ENCODE measurements at regions not wholly inside any gene's neighbourhood (a gene's known extent, or its start where the extent isn't known, plus 50 kb on each side); places are given as distances from the start of the nearest gene placed in this dataset.

- ATAC-seq: peak; percentile 69
These were observed 271.6 kb downstream of the SYK start for GRCh38 chr9:91073049-91073810.

- ATAC-seq: no peak
These were observed 272.5 kb downstream of the SYK start for GRCh38 chr9:91073811-91074771.

GRCh38 chr9:91074866-91075265 is 273.2 kb downstream of the SYK start:
- no peak for ATAC-seq

GRCh38 chr9:91075279-91075678 is 273.7 kb downstream of the SYK start:
- no peak for ATAC-seq

- peak; percentile 37 for ATAC-seq
These were observed 276.2 kb downstream of the SYK start for GRCh38 chr9:91077624-91078368.

- ATAC-seq: no peak
These were observed 276.7 kb downstream of the SYK start for GRCh38 chr9:91078369-91078695.

- no peak for ATAC-seq
These were observed 279.0 kb downstream of the AUH start for GRCh38 chr9:91082731-91083130.

GRCh38 chr9:91084896-91085516 is 276.7 kb downstream of the AUH start:
- no peak for ATAC-seq

- ATAC-seq: no peak
These were observed 276.0 kb downstream of the AUH start for GRCh38 chr9:91085517-91086291.

GRCh38 chr9:91086657-91087461 is 274.9 kb downstream of the AUH start:
- no peak for ATAC-seq

GRCh38 chr9:91087462-91087759 is 274.3 kb downstream of the AUH start:
- no peak for ATAC-seq

- ATAC-seq: peak; percentile 63
These were observed 272.2 kb downstream of the AUH start for GRCh38 chr9:91089405-91090129.

- no peak for ATAC-seq
These were observed 271.6 kb downstream of the AUH start for GRCh38 chr9:91090130-91090410.

- ATAC-seq: no peak
These were observed 269.5 kb downstream of the AUH start for GRCh38 chr9:91092214-91092613.

GRCh38 chr9:91094324-91095088 is 267.2 kb downstream of the AUH start:
- ATAC-seq: no peak

GRCh38 chr9:91098203-91098850 is 263.4 kb downstream of the AUH start:
- no peak for ATAC-seq

GRCh38 chr9:91099436-91099835 is 262.3 kb downstream of the AUH start:
- no peak for ATAC-seq

- ATAC-seq: peak; percentile 41
These were observed 260.8 kb downstream of the AUH start for GRCh38 chr9:91100878-91101450.

GRCh38 chr9:91101611-91102168 is 260.0 kb downstream of the AUH start:
- ATAC-seq: no peak
